ENCODE measurements at regions not wholly inside any gene's neighbourhood (a gene's known extent, or its start where the extent isn't known, plus 50 kb on each side); places are given as distances from the start of the nearest gene placed in this dataset.

DNA sequence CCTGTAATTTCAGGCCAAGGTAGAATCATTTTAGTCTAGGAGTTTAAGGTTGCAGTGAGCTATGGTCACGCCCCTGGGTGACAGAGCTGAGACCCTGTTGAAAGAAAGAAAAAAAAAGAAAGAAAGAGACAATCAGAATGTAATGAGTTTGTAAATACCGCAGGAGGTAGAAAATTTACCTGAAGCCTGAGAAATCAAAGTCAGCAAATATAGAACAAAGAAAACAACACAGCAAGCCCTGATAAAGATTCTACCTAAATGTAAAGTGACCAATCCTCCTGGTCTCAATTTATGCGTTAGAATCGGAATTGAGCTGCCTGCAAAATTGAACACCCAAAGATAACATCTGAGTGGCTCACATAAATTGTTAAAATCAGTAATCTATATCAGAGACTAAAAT is 146.5 kb upstream of the ZNF184 start:
- TF ChIP-seq, protein P1, sequence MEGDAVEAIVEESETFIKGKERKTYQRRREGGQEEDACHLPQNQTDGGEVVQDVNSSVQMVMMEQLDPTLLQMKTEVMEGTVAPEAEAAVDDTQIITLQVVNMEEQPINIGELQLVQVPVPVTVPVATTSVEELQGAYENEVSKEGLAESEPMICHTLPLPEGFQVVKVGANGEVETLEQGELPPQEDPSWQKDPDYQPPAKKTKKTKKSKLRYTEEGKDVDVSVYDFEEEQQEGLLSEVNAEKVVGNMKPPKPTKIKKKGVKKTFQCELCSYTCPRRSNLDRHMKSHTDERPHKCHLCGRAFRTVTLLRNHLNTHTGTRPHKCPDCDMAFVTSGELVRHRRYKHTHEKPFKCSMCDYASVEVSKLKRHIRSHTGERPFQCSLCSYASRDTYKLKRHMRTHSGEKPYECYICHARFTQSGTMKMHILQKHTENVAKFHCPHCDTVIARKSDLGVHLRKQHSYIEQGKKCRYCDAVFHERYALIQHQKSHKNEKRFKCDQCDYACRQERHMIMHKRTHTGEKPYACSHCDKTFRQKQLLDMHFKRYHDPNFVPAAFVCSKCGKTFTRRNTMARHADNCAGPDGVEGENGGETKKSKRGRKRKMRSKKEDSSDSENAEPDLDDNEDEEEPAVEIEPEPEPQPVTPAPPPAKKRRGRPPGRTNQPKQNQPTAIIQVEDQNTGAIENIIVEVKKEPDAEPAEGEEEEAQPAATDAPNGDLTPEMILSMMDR (IDR thresholded peaks at IDR 0.05; ENCODE audit: unreplicated experiment), result no peak
- Mint-ChIP-seq H3K27me3 (ENCODE audit: insufficient read depth, unreplicated experiment) (no peaks in the 10 kb centered on the region), H3K9me3 (ENCODE audit: unreplicated experiment) (no peaks in the 10 kb centered on the region), H3K4me3 (ENCODE audit: unreplicated experiment) (no peak overlapping the region), H3K4me1 (ENCODE audit: insufficient read depth, unreplicated experiment) (peaks cover 6% of the 10 kb centered on the region), H3K27ac (ENCODE audit: low read depth, unreplicated experiment) (no peak overlapping the region), H3K36me3 (ENCODE audit: insufficient read depth, unreplicated experiment) (no peaks in the 10 kb centered on the region)
- intact Hi-C loops (cut with micrococcal nuclease), result loop anchor here (5.0 kb wide), 1 partner anchor 53 kb away; no protein-coding TSS in a partner anchor
- no peak for DNase-seq (ENCODE audit: unreplicated experiment)
- BruUV-seq (replicated peaks), result no TSS peak
- CTCF ChIA-PET, result interaction anchor here (0.6 to 4.0 kb wide), 7 partner anchors 11 to 133 kb away, joined by 3 to 25 read pairs (median 4); no protein-coding TSS in a partner anchor
- POLR2A ChIA-PET, result interaction anchor here (0.6 to 5.0 kb wide), 6 partner anchors 11 to 1492 kb away, joined by 3 to 57 read pairs (median 8); no protein-coding TSS in a partner anchor

DNA sequence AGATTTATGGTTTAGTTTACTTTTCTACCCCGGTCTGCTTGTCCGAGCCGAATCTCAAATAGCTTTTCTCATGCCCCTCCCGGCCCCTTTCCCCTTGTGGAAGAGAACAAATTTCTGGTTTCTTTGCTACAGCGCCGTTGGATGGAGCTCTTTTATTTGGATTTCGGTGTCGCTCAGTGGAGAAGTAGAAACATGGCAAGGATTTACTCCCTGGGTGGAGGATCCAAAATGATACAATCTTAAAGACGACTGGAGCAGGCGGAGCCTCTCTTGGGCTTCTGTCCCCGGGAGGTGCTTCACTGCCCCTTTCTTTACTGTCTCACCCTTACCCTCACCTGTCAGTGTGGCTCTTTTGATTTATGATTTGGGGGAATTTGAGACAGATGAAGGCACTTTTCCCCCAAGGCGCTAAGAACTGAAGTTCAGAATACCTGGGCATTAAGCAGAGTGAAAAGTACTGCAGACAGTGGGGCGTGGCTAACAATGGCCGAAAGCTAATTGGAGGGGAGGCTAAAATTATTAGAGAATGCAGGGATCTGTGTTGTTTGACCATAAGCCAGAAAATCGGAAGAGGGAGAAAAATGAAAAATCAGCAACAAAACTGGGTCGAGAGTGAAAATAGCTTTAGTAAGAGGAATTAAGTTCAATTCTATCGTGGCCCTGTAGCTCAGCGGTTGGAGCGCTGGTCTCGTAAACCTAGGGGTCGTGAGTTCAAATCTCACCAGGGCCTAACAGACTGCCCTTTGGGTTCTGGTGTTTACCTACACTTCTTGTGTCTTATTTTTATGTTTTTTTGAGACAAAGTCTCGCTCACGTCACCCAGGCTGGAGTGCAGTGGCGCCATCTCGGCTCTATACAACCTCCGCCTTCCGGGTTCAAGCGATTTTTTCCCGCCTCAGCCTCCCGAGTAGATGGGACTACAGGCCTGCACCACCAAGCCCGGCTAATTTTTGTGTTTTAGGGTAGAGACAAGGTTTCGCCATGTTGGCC is 145.1 kb upstream of the ZNF184 start:
- Mint-ChIP-seq H3K9me3 (ENCODE audit: unreplicated experiment) (no peaks in the 10 kb centered on the region), H3K27me3 (ENCODE audit: insufficient read depth, unreplicated experiment) (no peaks in the 10 kb centered on the region), H3K4me3 (ENCODE audit: unreplicated experiment) (peak overlapping the region; percentile 89), H3K4me1 (ENCODE audit: insufficient read depth, unreplicated experiment) (peaks cover 6% of the 10 kb centered on the region), H3K27ac (ENCODE audit: low read depth, unreplicated experiment) (peak overlapping the region; percentile 86), H3K36me3 (ENCODE audit: insufficient read depth, unreplicated experiment) (no peaks in the 10 kb centered on the region)
- no TSS peak for BruUV-seq (replicated peaks)
- POLR2A ChIA-PET, result interaction anchor here (0.6 to 5.0 kb wide), 43 partner anchors 9 to 1332 kb away, joined by 3 to 57 read pairs (median 4); partner anchors contain the start of gene ZNF184
- CTCF ChIA-PET, result interaction anchor here (0.6 to 4.0 kb wide), 12 partner anchors 9 to 363 kb away, joined by 3 to 25 read pairs (median 3); no protein-coding TSS in a partner anchor
- intact Hi-C loops (cut with micrococcal nuclease), result loop anchor here (1.0 to 5.0 kb wide), 2 partner anchors 54 to 70 kb away; no protein-coding TSS in a partner anchor
- TF ChIP-seq, protein P1 (IDR thresholded peaks at IDR 0.05; ENCODE audit: unreplicated experiment), result peak; percentile 9
- peak; percentile 68 for DNase-seq (ENCODE audit: unreplicated experiment)

GRCh38 chr6:27617046-27617687 is 144.3 kb upstream of the ZNF184 start:
- intact Hi-C loops (cut with micrococcal nuclease), result loop anchor here (1.0 to 5.0 kb wide), 2 partner anchors 55 to 71 kb away; no protein-coding TSS in a partner anchor
- Mint-ChIP-seq H3K27me3 (ENCODE audit: insufficient read depth, unreplicated experiment) (no peaks in the 10 kb centered on the region), H3K4me3 (ENCODE audit: unreplicated experiment) (peak overlapping the region; percentile 89), H3K4me1 (ENCODE audit: insufficient read depth, unreplicated experiment) (peaks cover 6% of the 10 kb centered on the region), H3K36me3 (ENCODE audit: insufficient read depth, unreplicated experiment) (no peaks in the 10 kb centered on the region), H3K9me3 (ENCODE audit: unreplicated experiment) (no peaks in the 10 kb centered on the region), H3K27ac (ENCODE audit: low read depth, unreplicated experiment) (peak overlapping the region; percentile 86)
- no TSS peak for BruUV-seq (replicated peaks)
- POLR2A ChIA-PET, result interaction anchor here (0.6 to 5.0 kb wide), 41 partner anchors 9 to 1331 kb away, joined by 3 to 57 read pairs (median 4); partner anchors contain the start of gene ZNF184
- DNase-seq (ENCODE audit: unreplicated experiment), result peak; percentile 38
- TF ChIP-seq, protein P1 (IDR thresholded peaks at IDR 0.05; ENCODE audit: unreplicated experiment), result no peak
- CTCF ChIA-PET, result interaction anchor here (0.6 to 4.0 kb wide), 10 partner anchors 9 to 362 kb away, joined by 3 to 25 read pairs (median 4); no protein-coding TSS in a partner anchor

Measured in MCF 10A (cell line).